HL-60 (cell line): ENCODE measurements at regions not wholly inside any gene's neighbourhood (a gene's known extent, or its start where the extent isn't known, plus 50 kb on each side); places are given as distances from the start of the nearest gene placed in this dataset.

Experiments used
- DNase-seq, 2 experiments: peaks; one replicate each; pipeline ENCODE4 v3.0.0-alpha.2; 2010 to 2020; ENCODE audit warnings: low read depth in 1 of 2, low spot score in 1 of 2
- H3K27ac ChIP-seq: fragments of 250-450 bp; sonication (Bioruptor Pico); replicated peaks from 2 replicates; pipeline ENCODE4 v1.5.1; 2020; ENCODE audit warnings: mild to moderate bottlenecking, moderate library complexity
- H3K27me3 ChIP-seq: fragments of 250-450 bp; sonication (Bioruptor Pico); 2 replicates; pipeline ENCODE4 v1.5.1; 2021; ENCODE audit warnings: mild to moderate bottlenecking, moderate library complexity; ENCODE audit not compliant: insufficient read depth, poor library complexity, severe bottlenecking
- H3K4me3 ChIP-seq: replicated peaks from 2 replicates; pipeline ENCODE4 v1.5.1; 2011; ENCODE audit warnings: mild to moderate bottlenecking, control low read depth, low read length; ENCODE audit not compliant: insufficient read depth
- CTCF ChIP-seq: IDR thresholded peaks from one replicate; pipeline ENCODE4 v1.5.1; 2011; ENCODE audit warnings: low read length, control low read depth, inconsistent platforms; ENCODE audit not compliant: insufficient read depth
- GABPA ChIP-seq: IDR thresholded peaks from 2 replicates; pipeline ENCODE4 v1.6.1; 2012; ENCODE audit warnings: low read depth
- POLR2AphosphoS5 ChIP-seq: IDR thresholded peaks from 2 replicates; pipeline ENCODE4 v1.6.1; 2012; ENCODE audit warnings: low read depth
- REST ChIP-seq: IDR thresholded peaks from 2 replicates; pipeline ENCODE4 v1.6.1; 2012; ENCODE audit warnings: low read depth; ENCODE audit not compliant: insufficient replicate concordance
- SPI1 ChIP-seq: IDR thresholded peaks from 2 replicates; pipeline ENCODE4 v1.6.1; 2012; ENCODE audit warnings: low read depth, mild to moderate bottlenecking, borderline replicate concordance

- no peak overlapping the region for H3K4me3 ChIP-seq
- TF ChIP-seq GABPA (no peak), POLR2AphosphoS5 (no peak), CTCF (no peak), SPI1 (no peak), REST (no peak)
- no peak overlapping the region for H3K27ac ChIP-seq
- H3K27me3 ChIP-seq = no peaks in the 10 kb centered on the region
- no peak for DNase-seq
Observed at GRCh38 chr6:115612216-115612615, 448.5 kb downstream of the FRK start.

GRCh38 chr6:115610696-115611095, 450.0 kb downstream of the FRK start:
- H3K27ac ChIP-seq = no peak overlapping the region
- no peaks in the 10 kb centered on the region for H3K27me3 ChIP-seq
- no peak for DNase-seq
- TF ChIP-seq POLR2AphosphoS5 (no peak), REST (no peak), GABPA (no peak), CTCF (no peak), SPI1 (no peak)
- H3K4me3 ChIP-seq = no peak overlapping the region

- Histone ChIP-seq H3K27me3 (no peaks in the 10 kb centered on the region), H3K27ac (no peak overlapping the region), H3K4me3 (no peak overlapping the region)
- TF ChIP-seq SPI1 (no peak), CTCF (no peak), REST (no peak), POLR2AphosphoS5 (no peak), GABPA (no peak)
- no peak for DNase-seq
Observed at GRCh38 chr6:115609111-115609510, 451.6 kb downstream of the FRK start.
